Endothelial cell of umbilical vein (primary cell): ENCODE measurements at regions not wholly inside any gene's neighbourhood (a gene's known extent, or its start where the extent isn't known, plus 50 kb on each side); places are given as distances from the start of the nearest gene placed in this dataset.

Experiments
- BruUV-seq: library from RNA; stranded (reverse); fragments of 400-500 nt; replicated peaks from 2 replicates; lab custom pipeline; 2021; lab: Mats Ljungman, UMichigan
- CTCF ChIA-PET: fragments of 300-600, 350-600 bp; sonication (Branson Sonifier 250); formaldehyde crosslinking; loops from one replicate; lab custom pipeline; 2021; ENCODE audit warnings: antibody characterized with exemption, inconsistent platforms; lab: Charles Lee
- POLR2A ChIA-PET: fragments of 300-600, 350-600 bp; sonication (Branson Sonifier 250); formaldehyde crosslinking; loops from one replicate; lab custom pipeline; 2021; ENCODE audit warnings: antibody characterized with exemption, inconsistent platforms; lab: Charles Lee
- DNase-seq: peaks from one replicate; pipeline ENCODE4 v3.0.0-alpha.2; 2011; ENCODE audit warnings: low read depth, low spot score
- FAIRE-seq: peaks from 2 replicates; lab custom pipeline; 2011; peaks lifted over from hg19 to GRCh38; lab: Jason Lieb, UNC
- H2AFZ ChIP-seq: 2 replicates; pipeline ENCODE4 v1.6.0; 2012; ENCODE audit warnings: low read depth, low read length, control low read depth, inconsistent platforms
- H3K27ac ChIP-seq: 2 replicates; pipeline ENCODE4 v1.5.1; 2011; ENCODE audit warnings: low read depth, mild to moderate bottlenecking, control low read depth, low read length, moderate library complexity; ENCODE audit not compliant: insufficient read depth
- H3K27me3 ChIP-seq, 2 experiments: 2 replicates each; pipeline versions ENCODE4 v1.6.0 to v1.6.1; 2011; ENCODE audit warnings: low read length in 2 of 2, mixed read lengths in 1 of 2; ENCODE audit not compliant: control insufficient read depth in 2 of 2, insufficient read depth in 2 of 2
- H3K36me3 ChIP-seq, 2 experiments: 2 replicates in 1 of 2; 3 replicates in 1 of 2; pipeline ENCODE4 v1.5.1; 2011; ENCODE audit warnings: low read length in 2 of 2, mild to moderate bottlenecking in 1 of 2, moderate library complexity in 1 of 2; ENCODE audit not compliant: control insufficient read depth in 2 of 2, insufficient read depth in 2 of 2; ENCODE audit errors: extremely low read depth in 1 of 2
- H3K4me1 ChIP-seq: 3 replicates; pipeline ENCODE4 v1.5.1; 2011; ENCODE audit warnings: mild to moderate bottlenecking, low read length; ENCODE audit not compliant: control insufficient read depth, insufficient read depth; ENCODE audit errors: extremely low read depth
- H3K4me2 ChIP-seq: 2 replicates; pipeline ENCODE4 v1.6.1; 2011; ENCODE audit warnings: low read length, control low read depth, mixed read lengths; ENCODE audit not compliant: insufficient read depth
- H3K4me3 ChIP-seq, 3 experiments: fragments of 200-600 bp in 1 of 3; sonication (generic), shearing (Covaris generic) in 1 of 3; replicated peaks in 1 of 3; 2 replicates each; pipeline ENCODE4 v1.5.1; 2011 to 2016; ENCODE audit warnings: control low read depth in 3 of 3, low read length in 3 of 3, mild to moderate bottlenecking in 2 of 3, inconsistent platforms in 1 of 3, low read depth in 1 of 3, moderate library complexity in 1 of 3; ENCODE audit not compliant: insufficient read depth in 1 of 3
- H3K79me2 ChIP-seq: 2 replicates; pipeline ENCODE4 v1.6.0; 2012; ENCODE audit warnings: low read length, inconsistent platforms; ENCODE audit not compliant: control insufficient read depth, insufficient read depth
- H3K9ac ChIP-seq: replicated peaks from 2 replicates; pipeline ENCODE3; 2011; ENCODE audit warnings: low read length, control low read depth; ENCODE audit not compliant: insufficient read depth; ENCODE audit errors: extremely low read depth
- H3K9me1 ChIP-seq: replicated peaks from 3 replicates; pipeline ENCODE4 v1.6.0; 2011; ENCODE audit warnings: mild to moderate bottlenecking, low read length; ENCODE audit not compliant: control insufficient read depth, insufficient read depth; ENCODE audit errors: extremely low read depth
- H3K9me3 ChIP-seq: replicated peaks from 2 replicates; pipeline ENCODE4 v1.5.1; 2012; ENCODE audit warnings: low read length, inconsistent platforms; ENCODE audit not compliant: control insufficient read depth, insufficient read depth
- H4K20me1 ChIP-seq: replicated peaks from 2 replicates; pipeline ENCODE3; 2011; ENCODE audit warnings: mild to moderate bottlenecking, low read length; ENCODE audit not compliant: control insufficient read depth, insufficient read depth; ENCODE audit errors: extremely low read depth
- CTCF ChIP-seq, 2 donors: IDR thresholded peaks; 1 replicate in 1 of 2; 2 replicates in 1 of 2; pipeline ENCODE4 v1.5.1; 2011; ENCODE audit warnings: low read length in 2 of 2, mild to moderate bottlenecking in 2 of 2, moderate library complexity in 2 of 2, control low read depth in 1 of 2, inconsistent platforms in 1 of 2, low read depth in 1 of 2; ENCODE audit not compliant: insufficient read depth in 1 of 2; ENCODE audit errors: extremely low read depth in 1 of 2
- EZH2 ChIP-seq: IDR thresholded peaks from 2 replicates; pipeline ENCODE4 v1.6.1; 2012; ENCODE audit warnings: borderline replicate concordance, low read depth, mild to moderate bottlenecking, moderate library complexity, low read length, inconsistent platforms; ENCODE audit not compliant: severe bottlenecking
- FOS ChIP-seq: IDR thresholded peaks from 2 replicates; pipeline ENCODE4 v1.6.1; 2011; ENCODE audit warnings: mild to moderate bottlenecking, low read length, moderate library complexity, borderline replicate concordance; ENCODE audit not compliant: insufficient read depth
- GATA2 ChIP-seq: IDR thresholded peaks from 2 replicates; pipeline ENCODE4 v1.7.0; 2011; ENCODE audit warnings: low read depth, mild to moderate bottlenecking, moderate library complexity, mixed read lengths, low read length; ENCODE audit not compliant: insufficient read length, insufficient read depth
- JUN ChIP-seq: IDR thresholded peaks from 2 replicates; pipeline ENCODE4 v1.6.1; 2011; ENCODE audit warnings: borderline replicate concordance, low read depth; ENCODE audit not compliant: insufficient read length, insufficient read depth
- MAX ChIP-seq: IDR thresholded peaks from 2 replicates; pipeline ENCODE4 v1.6.1; 2011; ENCODE audit not compliant: insufficient read depth, insufficient read length
- MYC ChIP-seq: IDR thresholded peaks from one replicate; pipeline ENCODE4 v1.6.1; 2011; ENCODE audit warnings: mild to moderate bottlenecking, low read depth, low read length
- POLR2A ChIP-seq: IDR thresholded peaks from 2 replicates; pipeline ENCODE4 v1.6.1; 2012; ENCODE audit warnings: low read depth, mild to moderate bottlenecking, control low read depth, low read length
- POLR2AphosphoS5 ChIP-seq: IDR thresholded peaks from 2 replicates; pipeline ENCODE4 v1.6.1; 2012; ENCODE audit warnings: low read depth, mild to moderate bottlenecking, control low read depth, low read length, moderate library complexity; ENCODE audit not compliant: insufficient read depth
- dilution Hi-C: fragments of 300-500 bp; cut with MboI; formaldehyde crosslinking; loops from one replicate; pipeline ENCODE4 v1.15.0; 2019; ENCODE audit warnings: low sequenced_read_pairs; ENCODE audit not compliant: extremely low pct_ligation_motif_present
- intact Hi-C: fragments of 100-400 bp; cut with micrococcal nuclease; formaldehyde crosslinking; loops from one replicate; pipeline ENCODE4 v1.10.0; 2022

GRCh38 chr1:29383746-29384371, 147.5 kb downstream of the PTPRU start:
- Histone ChIP-seq H3K79me2 (no peaks in the 10 kb centered on the region), H3K36me3 (no peaks in the 10 kb centered on the region), H3K27me3 (no peaks in the 10 kb centered on the region), H2AFZ (peak overlapping the region; percentile 67), H3K9me1 (no peaks in the 10 kb centered on the region), H3K27ac (peak overlapping the region; percentile 30), H3K9me3 (no peaks in the 10 kb centered on the region), H3K9ac (peak overlapping the region; percentile 26), H3K4me2 (peak overlapping the region; percentile 49), H4K20me1 (no peaks in the 10 kb centered on the region), H3K4me1 (peaks cover 18% of the 10 kb centered on the region), H3K4me3 (no peak overlapping the region)
- DNase-seq (peak; percentile 66), FAIRE-seq (peak; percentile 97)
- POLR2A ChIA-PET: interaction anchor here (0.6 kb wide), 1 partner anchor 1054 kb away, joined by 11 read pairs; no protein-coding TSS in a partner anchor
- dilution Hi-C loops: no loop called here
- TF ChIP-seq JUN: peak; percentile 84
- no peak for TF ChIP-seq POLR2A
- TF ChIP-seq MYC: no peak
- no peak for TF ChIP-seq MAX
- TF ChIP-seq CTCF (IDR thresholded peaks at IDR 0.05; ENCODE audit: extremely low read depth in 1 of 2, insufficient read depth in 1 of 2, low read depth in 1 of 2, low read length in 2 of 2): no peak
- peak; percentile 64 for TF ChIP-seq GATA2
- peak; percentile 92 for TF ChIP-seq FOS
- peak; percentile 82 for TF ChIP-seq POLR2AphosphoS5
- no peak for TF ChIP-seq EZH2
- BruUV-seq: no TSS peak
- CTCF ChIA-PET: interaction anchor here (0.7 to 4.7 kb wide), 4 partner anchors 9 to 996 kb away, joined by 3 to 25 read pairs (median 4); no protein-coding TSS in a partner anchor
- intact Hi-C loops: loop anchor here (1.0 to 5.0 kb wide), 4 partner anchors 69 to 701 kb away; partner anchors contain the start of gene PTPRU
